HG02571 (cell line): ENCODE measurements at regions not wholly inside any gene's neighbourhood (a gene's known extent, or its start where the extent isn't known, plus 50 kb on each side); places are given as distances from the start of the nearest gene placed in this dataset.
"Not testable (repeated sequence)": the region's sequence is repeated elsewhere in the genome, so short reads cannot be mapped to it uniquely, and the experiment has no call there.

Source experiments
- ATAC-seq: cut with Tn5 transposase; IDR thresholded peaks from one replicate; pipeline ENCODE4 v1.9.1; 2021; ENCODE audit warnings: mild to moderate bottlenecking, moderate library complexity; ENCODE audit not compliant: unreplicated experiment

DNA sequence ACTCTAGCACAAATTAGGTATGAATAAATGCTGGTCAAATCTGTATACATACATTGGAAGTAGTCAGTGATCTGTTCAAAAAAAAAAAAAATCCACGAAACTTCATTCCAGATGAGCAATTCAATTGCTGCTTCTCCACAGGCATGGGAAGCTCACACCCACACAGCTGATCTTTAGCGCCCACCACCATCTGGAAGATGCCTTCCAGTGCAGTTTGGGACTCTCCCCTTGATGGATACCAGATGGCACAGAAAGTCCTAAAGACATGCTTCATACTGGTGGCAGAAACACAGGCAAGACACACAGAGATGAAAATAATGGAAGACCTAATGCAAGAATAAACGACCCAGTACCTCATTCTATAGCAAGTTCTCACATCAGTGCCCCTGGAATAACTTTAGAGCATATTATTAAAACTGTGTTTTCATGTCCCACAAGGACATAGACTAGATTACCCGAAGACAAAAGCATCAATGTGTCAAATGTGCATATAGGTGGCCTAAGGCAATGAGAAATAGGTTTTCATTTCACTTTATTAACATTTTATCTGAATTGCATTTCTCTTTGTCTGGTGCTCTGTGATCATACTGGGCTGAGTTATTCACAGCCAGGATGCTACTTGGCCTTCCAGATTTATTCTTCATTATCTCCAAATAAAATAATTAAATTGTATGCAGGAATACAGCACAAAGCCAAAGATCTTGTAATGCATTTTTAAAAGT lies 135.4 kb upstream of the TAS2R1 start:
- ATAC-seq, result no peak

DNA sequence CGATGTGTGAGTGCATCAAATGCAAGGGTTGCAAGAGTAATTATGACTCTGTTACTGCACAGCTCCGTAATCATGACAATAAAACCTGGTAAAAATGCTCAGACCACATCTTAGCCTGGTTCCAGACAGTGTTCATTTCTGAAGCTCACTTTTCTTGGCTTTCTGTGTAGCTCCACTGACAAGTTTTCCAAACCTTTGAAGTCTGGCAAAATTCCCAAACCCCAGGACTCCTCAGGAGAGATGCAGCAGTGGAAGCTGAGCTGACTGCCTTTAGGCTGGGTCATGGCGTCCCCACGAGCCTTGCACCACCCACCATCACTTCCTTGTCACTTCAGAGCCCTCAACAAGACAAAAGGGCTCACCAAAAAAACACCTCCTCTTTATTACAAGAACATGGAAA lies 131.6 kb upstream of the TAS2R1 start:
- no peak for ATAC-seq

DNA sequence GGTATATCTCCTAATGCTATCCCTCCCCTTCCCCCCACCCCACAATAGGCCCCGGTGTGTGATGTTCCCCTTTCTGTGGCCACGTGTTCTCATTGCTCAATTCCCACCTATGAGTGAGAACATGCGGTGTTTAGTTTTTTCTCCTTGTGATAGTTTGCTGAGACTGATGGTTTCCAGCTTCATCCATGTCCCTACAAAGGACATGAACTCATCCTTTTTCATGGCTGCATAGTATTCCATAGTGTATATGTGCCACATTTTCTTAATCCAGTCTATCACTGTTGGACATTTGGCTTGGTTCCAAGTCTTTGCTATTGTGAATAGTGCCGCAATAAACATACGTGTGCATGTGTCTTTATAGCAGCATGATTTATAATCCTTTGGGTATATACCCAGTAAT lies 122.5 kb upstream of the TAS2R1 start:
- not testable (repeated sequence) for ATAC-seq

DNA sequence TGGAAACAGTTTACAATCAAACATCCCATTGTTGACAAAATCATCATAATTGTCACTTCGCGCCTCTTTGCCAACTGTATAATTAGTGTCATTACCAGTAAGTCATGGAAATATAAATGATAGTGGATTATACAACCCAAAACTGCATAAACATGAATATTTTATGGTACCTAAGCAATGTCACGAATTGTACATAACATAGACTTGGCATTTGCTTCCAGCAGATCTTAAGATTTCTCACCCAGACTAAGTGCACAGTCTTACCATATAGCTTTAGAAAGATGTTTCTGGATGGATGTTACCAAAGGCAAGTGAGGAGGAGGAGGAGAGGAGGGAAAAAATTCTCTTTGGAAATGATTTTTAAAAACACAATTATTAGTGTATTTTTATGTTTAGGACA lies 113.4 kb upstream of the TAS2R1 start:
- no peak for ATAC-seq

DNA sequence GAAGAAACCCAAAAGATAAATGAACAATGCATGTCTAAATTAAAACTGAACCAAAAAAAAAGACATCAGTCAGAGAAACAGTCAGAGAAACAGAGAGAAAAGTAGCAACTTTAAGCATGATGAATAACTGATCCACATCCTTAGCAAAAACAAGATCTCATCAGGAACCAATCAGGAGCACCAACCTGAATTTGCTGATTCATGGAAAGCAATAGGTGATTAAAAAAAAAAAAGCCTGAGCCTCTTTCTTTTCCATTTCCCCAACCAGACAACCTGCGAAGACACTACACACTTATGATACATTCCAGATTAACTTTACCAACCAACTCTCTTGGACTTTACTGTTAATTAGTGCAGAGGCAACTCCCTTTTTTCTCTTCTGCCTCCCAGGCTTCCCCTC lies 112.7 kb upstream of the TAS2R1 start:
- ATAC-seq, result no peak

DNA sequence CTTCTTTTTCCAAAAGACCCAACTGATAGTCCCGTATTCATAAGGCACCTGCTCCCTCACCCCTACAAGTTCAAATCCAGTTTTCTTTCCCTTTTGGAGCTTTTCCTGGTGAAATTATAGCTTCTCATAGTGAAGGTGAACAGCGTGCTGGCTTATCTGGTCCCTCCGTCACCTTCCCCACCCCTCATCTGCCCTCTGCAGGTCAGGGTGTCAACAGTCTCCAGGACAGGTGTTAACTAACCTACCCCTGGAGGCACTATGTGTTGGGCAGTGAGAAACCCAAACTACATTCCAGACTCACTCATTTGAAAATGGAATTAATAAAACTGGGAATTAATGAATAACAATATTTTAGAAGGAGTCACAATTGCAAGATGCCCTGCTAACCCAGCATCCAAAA lies 109.0 kb upstream of the TAS2R1 start:
- no peak for ATAC-seq

DNA sequence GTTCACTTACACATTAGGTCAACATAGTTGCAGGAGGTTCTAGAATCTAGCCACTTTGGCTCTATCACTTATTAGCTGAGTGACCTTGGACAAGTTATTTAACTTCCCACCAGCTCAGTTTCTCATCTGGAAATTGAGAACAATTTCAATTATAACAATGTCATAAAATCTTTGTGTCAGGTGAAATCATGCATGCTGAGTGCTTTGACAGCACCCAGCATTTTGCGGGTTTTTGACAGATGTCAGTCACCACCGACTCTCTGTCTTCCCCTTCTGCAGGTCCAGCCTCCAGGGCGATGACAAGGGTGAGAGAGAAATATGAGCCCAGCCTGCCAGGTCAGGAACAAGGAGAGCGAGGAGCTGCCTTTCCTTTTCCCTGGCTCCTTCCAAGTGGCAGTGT lies 107.1 kb upstream of the TAS2R1 start:
- ATAC-seq, result no peak

DNA sequence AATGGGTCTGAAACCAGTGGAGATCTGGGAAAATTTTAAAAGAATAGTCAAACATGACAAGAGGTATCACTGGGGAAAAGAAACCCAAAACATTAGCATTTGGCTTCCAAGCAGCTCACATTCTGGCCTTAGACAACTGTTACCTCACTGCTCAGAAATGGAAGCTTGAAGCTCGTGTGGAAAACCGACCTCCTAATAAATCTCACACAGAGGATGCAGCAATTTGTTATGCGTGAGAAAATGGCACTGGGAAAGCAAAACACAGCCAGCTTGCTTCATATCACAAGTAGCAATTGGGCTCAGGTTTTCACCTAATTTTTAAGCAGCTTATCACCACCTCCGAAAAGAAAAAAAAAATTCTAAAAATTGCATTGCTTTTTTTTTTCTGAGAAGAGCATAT lies 103.3 kb upstream of the TAS2R1 start:
- no peak for ATAC-seq

DNA sequence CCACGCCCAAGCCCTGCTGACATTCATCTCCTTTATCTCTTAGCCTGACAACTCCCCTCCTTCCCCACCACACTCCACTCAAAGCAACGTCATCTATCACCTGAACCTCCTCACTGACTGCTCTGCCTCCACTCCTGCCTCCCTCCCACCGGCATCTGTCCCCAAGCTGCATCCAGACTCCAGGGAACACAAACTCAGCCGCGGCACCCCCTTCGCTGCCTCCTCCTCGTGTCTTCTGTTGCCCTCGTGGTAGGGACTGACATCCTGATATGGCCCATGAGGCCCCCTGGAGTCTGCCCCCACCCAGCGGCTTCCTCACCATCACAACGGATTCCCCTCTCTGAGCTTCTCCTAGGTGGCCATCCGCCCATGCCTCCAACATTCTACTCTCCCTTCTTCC lies 101.0 kb upstream of the TAS2R1 start:
- ATAC-seq, result no peak

DNA sequence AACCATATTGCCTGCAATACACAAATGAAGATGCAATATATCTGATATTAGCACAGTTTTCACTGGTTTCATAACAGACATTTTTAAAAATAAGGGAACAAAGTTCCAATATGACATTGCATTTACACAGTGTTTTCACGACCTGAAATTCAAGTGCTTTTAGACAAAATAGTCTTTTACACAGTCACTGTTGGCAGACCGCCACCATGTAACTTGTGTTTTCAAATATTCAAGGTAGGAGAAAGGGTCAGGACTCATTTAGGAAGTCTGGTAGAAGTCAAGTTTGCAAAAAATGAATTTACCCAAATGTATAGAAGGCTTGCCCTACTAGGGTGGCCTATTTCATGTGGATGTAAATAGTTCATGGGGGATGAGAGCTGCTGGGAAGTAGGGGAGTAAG lies 98.1 kb upstream of the TAS2R1 start:
- no peak for ATAC-seq

DNA sequence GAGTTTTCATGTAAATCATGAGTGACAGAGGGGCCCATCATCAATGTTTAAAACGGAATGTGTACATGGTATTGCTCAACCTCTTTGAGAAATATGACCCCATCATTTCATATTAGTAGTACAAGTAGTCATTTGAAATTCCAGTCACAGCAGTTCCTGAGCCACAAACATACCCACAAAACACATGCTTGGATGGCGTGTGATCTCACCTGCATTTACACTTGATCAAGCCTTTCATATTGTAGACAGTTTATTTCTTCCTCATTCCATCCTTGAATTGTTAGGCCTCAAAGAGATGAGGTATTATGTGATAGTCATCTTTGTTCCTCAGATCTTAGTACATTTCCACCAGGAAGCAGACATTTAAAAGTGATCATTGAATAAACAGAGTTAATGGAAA lies 96.8 kb upstream of the TAS2R1 start:
- ATAC-seq, result no peak

DNA sequence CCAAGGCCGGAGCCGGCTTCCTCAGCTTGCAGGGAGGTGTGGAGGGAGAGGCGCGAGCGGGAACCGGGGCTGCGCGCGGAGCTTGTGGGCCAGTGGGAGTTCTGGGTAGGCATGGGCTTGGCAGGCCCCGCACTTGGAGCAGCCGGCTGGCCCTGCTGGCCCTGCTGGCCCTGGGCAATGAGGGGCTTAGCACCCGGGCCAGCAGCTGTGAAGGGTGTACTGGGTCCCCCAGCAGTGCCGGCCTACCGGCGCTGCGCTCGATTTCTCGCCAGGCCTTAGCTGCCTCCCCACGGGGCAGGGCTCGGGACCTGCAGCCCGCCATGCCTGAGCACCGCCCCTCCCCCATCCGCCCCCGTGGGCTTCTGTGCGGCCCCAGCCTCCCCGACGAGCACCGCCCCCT lies 95.1 kb upstream of the TAS2R1 start:
- ATAC-seq, result not testable (repeated sequence)

DNA sequence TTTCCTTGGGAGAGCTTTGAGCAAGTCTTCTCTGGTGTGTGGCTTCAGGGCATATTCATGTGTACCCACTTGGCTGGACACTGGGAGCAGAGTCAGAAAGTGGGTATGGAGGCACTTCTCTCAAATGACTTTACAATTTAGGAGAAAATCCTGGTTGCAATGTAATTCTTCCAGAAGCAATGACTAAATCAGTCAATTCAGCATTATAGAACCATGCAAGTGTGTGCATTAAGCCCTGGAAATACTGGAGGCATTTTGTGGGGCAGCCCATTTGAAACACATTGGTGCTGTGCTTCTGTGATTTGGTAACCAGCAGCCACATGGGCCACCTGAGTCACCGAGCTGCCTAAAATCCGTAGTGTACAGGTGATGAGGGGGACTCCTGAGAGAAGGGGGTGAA lies 94.6 kb upstream of the TAS2R1 start:
- ATAC-seq, result no peak

DNA sequence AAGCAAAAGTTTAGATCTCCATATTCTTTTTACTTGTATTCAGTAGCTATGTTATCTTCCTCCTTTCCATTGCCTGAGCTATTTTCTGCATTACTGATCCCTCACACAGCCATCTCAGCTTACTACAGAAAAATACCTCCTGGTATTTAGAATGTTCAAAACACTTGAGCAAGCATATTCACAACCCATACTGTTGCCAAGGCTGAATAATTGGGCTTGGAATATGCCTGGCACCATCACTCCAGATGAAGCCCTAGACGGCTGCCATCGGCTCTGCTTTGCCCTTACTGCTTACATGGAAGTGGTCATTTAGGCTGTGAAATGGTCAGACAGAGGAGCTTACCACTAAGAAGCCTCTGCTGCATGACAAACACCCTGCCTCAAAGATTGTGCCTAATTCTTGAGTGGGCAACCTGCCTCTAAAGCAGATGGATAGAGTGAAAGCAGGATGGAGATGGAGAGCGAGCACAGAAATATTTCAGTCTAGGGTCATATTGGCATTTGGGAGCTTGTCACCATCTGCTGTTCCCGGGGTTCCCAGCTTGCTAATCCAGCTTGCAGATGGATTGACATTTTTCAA lies 92.5 kb upstream of the TAS2R1 start:
- no peak for ATAC-seq

DNA sequence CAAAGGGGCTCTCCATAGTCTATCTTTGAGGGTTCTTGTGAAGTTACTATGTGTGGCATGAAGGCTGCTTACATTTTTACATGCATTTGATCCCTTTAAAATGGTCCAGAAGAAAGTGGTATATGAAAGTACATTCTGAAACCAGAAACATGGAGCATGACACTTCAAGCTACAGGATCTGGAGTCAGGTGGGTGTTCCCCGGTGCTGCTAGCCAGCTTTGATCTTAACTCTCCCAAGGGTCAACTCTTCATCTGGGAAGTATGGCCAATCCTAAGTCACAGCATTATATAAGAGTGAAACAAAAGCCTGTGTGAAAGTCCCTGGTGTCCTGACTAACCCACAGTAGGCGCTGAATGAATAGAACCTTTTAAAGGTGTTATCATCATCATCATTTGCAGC lies 91.0 kb upstream of the TAS2R1 start:
- no peak for ATAC-seq

DNA sequence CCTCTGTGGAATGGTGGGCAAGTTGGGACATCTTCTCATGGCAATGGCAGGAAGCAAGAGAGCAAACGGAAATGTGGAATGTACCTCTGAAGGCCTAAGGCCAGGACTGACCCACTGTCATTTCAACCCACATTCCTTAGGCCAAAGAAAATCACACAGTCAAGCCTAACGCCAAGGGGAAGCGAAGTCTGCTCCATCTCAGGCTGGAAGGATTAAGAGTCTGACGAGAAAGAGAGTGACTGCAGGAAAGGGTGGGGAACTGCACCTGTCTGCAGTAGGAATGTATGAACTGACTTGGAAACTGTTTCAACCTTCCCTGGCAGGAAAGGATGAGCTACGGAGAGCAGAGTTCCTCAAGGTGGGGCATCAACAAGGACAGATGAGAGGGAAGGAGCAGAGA lies 90.2 kb upstream of the TAS2R1 start:
- ATAC-seq, result no peak

DNA sequence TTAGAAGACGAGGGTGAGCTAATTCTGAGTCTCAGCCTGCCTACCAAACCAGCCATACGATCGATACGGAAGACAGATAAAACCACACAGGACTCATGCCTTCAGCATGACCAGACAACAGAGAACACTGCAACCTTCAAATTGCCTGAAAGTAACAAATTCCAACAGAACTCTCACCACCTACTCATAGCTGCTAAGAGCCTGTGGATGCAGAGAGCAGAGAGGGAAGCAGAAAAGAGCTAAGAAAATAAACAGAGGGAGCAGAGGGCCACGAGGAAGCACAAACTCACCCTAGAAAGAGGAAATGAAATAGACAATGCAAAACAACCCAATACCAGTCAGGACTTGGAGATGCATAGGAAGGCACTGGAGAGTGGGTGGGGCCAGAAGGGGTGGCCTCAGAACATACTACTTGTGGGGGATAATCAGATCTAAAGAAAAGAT lies 86.7 kb upstream of the TAS2R1 start:
- ATAC-seq, result no peak

DNA sequence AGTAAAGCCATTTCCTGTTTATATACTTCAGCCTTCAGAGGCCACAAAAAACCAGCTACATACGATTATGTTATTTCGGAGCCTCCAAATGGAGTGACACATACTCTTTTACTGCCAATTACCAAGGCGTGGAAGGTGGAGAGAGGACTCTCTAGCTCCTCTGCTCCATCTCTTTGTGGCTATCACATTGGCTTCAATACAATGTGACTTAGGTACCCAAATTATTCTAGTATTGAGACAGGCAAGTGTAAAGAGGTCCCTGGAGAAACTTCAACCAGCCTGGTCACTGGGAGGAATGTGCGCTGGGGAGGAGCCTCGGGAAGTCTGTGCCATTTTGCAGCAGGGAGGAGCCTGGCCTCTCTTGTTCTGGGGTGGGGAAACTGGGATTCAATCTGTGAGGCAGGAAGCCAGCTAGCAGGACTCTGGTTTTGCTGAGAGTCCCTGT lies 85.8 kb upstream of the TAS2R1 start:
- no peak for ATAC-seq

DNA sequence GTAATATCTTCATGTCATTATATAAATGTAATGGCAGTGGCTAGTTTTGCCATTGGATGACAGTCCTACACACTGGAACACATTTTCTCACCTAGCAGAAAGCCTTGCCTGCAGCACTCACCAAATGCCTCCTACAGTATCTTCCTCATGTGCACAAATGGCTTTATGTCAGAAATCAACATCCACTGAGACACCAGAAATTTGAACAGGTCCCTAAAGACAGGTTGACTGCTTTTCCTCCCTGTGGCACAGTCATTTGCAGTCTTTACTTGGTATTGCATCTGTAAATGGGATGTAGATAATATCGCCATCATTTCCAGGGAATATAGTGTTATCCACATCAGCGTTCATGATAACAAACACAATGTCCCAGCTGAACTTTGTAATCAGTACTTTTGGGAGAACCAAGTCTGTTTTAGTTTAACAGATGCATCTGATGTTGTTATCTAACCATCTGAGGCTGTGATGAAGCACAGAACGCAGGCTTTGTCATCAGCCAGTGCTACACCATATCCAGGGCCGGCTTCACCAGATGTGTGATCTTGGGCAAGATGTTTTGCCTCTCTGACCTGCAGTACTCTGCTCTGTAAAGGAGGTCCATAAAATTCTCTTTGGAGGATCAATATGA lies 83.9 kb upstream of the TAS2R1 start:
- no peak for ATAC-seq

DNA sequence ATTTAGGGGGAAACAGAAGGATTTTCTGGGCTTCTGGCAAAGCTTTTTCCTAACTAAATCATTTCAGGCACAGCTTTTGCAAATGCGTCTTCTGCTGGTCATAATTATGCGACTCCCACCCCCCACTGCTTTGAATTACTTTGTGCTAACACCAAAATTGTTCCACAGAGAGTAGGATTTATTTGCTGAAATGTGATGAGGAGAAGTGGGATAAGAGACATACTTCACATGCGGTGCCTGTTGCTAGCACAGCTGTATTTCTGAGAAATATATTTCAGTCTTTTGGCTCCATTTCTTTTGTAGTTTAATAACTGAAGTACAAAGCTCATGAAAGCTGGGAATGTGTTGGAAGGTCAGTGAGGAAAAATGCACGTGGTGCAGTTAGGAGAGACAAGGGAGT lies 83.2 kb upstream of the TAS2R1 start:
- no peak for ATAC-seq

DNA sequence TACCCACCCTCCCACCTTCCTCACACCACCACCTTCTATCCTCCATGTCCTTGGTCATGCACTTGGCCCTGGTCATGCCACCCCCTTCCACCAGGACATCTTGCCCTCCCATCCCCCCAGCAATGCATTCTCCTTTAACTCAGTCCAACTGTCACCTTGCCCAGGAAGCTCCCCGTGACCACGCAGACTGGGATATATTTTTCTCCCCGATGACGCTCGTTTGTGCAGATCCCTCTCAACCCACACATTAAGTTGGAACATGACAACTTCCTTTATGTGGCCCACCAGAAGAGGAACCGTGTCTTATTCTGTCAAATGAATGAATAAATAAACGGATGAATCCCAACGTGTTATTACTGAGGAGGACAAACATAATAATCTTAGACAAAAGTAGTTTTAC lies 82.8 kb upstream of the TAS2R1 start:
- no peak for ATAC-seq

DNA sequence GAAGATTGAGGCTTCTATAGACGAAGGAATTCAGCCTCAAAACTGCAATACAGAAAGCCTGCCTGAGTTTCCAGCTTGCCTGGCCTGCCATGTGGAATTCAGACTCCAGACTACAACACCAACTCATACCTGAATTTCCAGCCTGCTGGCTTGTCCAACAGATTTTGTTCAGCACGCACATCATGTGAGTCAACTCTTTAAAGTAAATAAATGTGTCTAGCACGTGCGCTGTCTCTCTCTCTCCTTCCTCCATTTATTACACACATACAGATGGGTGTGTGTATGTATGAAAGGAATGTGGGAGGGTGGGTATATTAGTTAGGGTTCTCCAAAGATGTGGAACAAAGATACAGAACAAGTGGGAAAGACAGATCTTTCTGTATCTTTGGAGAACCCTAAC lies 82.4 kb upstream of the TAS2R1 start:
- ATAC-seq, result no peak
